SK-N-SH treated with all-trans-retinoic acid at 6 μM for 48 hours (cell line): ENCODE measurements at regions not wholly inside any gene's neighbourhood (a gene's known extent, or its start where the extent isn't known, plus 50 kb on each side); places are given as distances from the start of the nearest gene placed in this dataset.

Experiments used
- ATAC-seq: fragments of 200-7000 bp; cut with Tn5 transposase; 3 replicates; pipeline ENCODE4 v1.9.1; 2020; ENCODE audit warnings: mild to moderate bottlenecking, moderate library complexity
- ARNTL ChIP-seq: fragments of 450-650 bp; formaldehyde crosslinking; IDR thresholded peaks from 2 replicates; pipeline ENCODE4 v1.5.0; 2020; ENCODE audit warnings: low read depth, mild to moderate bottlenecking, moderate library complexity, borderline replicate concordance
- BACH2 ChIP-seq: fragments of 250-450 bp; sonication (Bioruptor Pico); IDR thresholded peaks from 2 replicates; pipeline ENCODE4 v1.9.0; 2021; ENCODE audit warnings: mild to moderate bottlenecking, borderline replicate concordance
- CSDC2 ChIP-seq: fragments of 250-450 bp; sonication (Bioruptor Pico); IDR thresholded peaks from 2 replicates; pipeline ENCODE4 v1.5.0; 2020; ENCODE audit warnings: mild to moderate bottlenecking, moderate library complexity
- ESRRG ChIP-seq: fragments of 250-450 bp; sonication (Bioruptor Pico); IDR thresholded peaks from 2 replicates; pipeline ENCODE4 v1.6.1; 2021; ENCODE audit warnings: mild to moderate bottlenecking
- GLIS3 ChIP-seq: fragments of 250-450 bp; sonication (Bioruptor Pico); IDR thresholded peaks from 2 replicates; pipeline ENCODE4 v1.5.0; 2020; ENCODE audit warnings: mild to moderate bottlenecking, moderate library complexity
- OSR1 ChIP-seq: fragments of 250-450 bp; sonication (Bioruptor Pico); IDR thresholded peaks from 2 replicates; pipeline ENCODE4 v1.8.0; 2022; ENCODE audit warnings: moderate library complexity, mild to moderate bottlenecking, inconsistent platforms
- PPARA ChIP-seq: fragments of 250-450 bp; sonication (Bioruptor Pico); IDR thresholded peaks from 2 replicates; pipeline ENCODE4 v1.5.0; 2020; ENCODE audit warnings: mild to moderate bottlenecking, borderline replicate concordance
- RARB ChIP-seq: fragments of 250-450 bp; sonication (Bioruptor Pico); IDR thresholded peaks from 2 replicates; pipeline ENCODE4 v1.8.0; 2021; ENCODE audit warnings: mild to moderate bottlenecking, moderate library complexity
- SNAI2 ChIP-seq: fragments of 250-450 bp; sonication (Bioruptor Pico); IDR thresholded peaks from 2 replicates; pipeline ENCODE4 v1.5.0; 2020; ENCODE audit warnings: mild to moderate bottlenecking, moderate library complexity
- TCF4 ChIP-seq: fragments of 250-450 bp; sonication (Bioruptor Pico); IDR thresholded peaks from 2 replicates; pipeline ENCODE4 v1.8.0; 2021; ENCODE audit warnings: mild to moderate bottlenecking, moderate library complexity, borderline replicate concordance
- TOX ChIP-seq: fragments of 250-450 bp; sonication (Bioruptor Pico); IDR thresholded peaks from 2 replicates; pipeline ENCODE4 v1.8.0; 2021; ENCODE audit warnings: mild to moderate bottlenecking, moderate library complexity, borderline replicate concordance
- ZC3H10 ChIP-seq: fragments of 250-450 bp; sonication (Bioruptor Pico); IDR thresholded peaks from 2 replicates; pipeline ENCODE4 v1.5.1; 2021; ENCODE audit warnings: mild to moderate bottlenecking, moderate library complexity
- ZFP3 ChIP-seq: fragments of 250-450 bp; sonication (Bioruptor Pico); IDR thresholded peaks from 2 replicates; pipeline ENCODE4 v1.5.0; 2020; ENCODE audit warnings: mild to moderate bottlenecking, moderate library complexity
- ZFP30 ChIP-seq: fragments of 450-650 bp; formaldehyde crosslinking; IDR thresholded peaks from 2 replicates; pipeline ENCODE4 v1.5.0; 2022; ENCODE audit warnings: mild to moderate bottlenecking, moderate library complexity
- ZNF565 ChIP-seq: fragments of 450-650 bp; formaldehyde crosslinking; conservative IDR thresholded peaks from 2 replicates; pipeline ENCODE4 v1.5.0; 2020; ENCODE audit warnings: low read depth, mild to moderate bottlenecking, moderate library complexity
- ZNF70 ChIP-seq: fragments of 450-650 bp; formaldehyde crosslinking; IDR thresholded peaks from 2 replicates; pipeline ENCODE4 v1.5.0; 2020; ENCODE audit warnings: mild to moderate bottlenecking, moderate library complexity
- ZNF8 ChIP-seq: fragments of 450-650 bp; formaldehyde crosslinking; IDR thresholded peaks from 2 replicates; pipeline ENCODE4 v1.5.0; 2020; ENCODE audit warnings: mild to moderate bottlenecking, moderate library complexity
- TF ChIP-seq, protein P1 (sequence below): fragments of 250-450 bp; sonication (Bioruptor Pico); IDR thresholded peaks from 2 replicates; pipeline ENCODE4 v1.5.1; 2021; ENCODE audit warnings: mild to moderate bottlenecking, moderate library complexity
- TF ChIP-seq, protein P2 (sequence below): fragments of 250-450 bp; sonication (Bioruptor Pico); IDR thresholded peaks from 2 replicates; pipeline ENCODE4 v1.8.0; 2020; ENCODE audit warnings: mild to moderate bottlenecking, moderate library complexity, borderline replicate concordance
- TF ChIP-seq, protein P3 (sequence below): fragments of 250-450 bp; sonication (Bioruptor Pico); IDR thresholded peaks from 2 replicates; pipeline ENCODE4 v1.5.1; 2020; ENCODE audit warnings: low read depth, mild to moderate bottlenecking, moderate library complexity
- TF ChIP-seq, protein P4 (sequence below): fragments of 250-450 bp; sonication (Bioruptor Pico); IDR thresholded peaks from 2 replicates; pipeline ENCODE4 v1.8.0; 2021; ENCODE audit warnings: low read depth, mild to moderate bottlenecking, moderate library complexity, borderline replicate concordance
- TF ChIP-seq, protein P5 (sequence below): fragments of 250-450 bp; sonication (Bioruptor Pico); IDR thresholded peaks from 2 replicates; pipeline ENCODE4 v1.5.0; 2020; ENCODE audit warnings: mild to moderate bottlenecking, moderate library complexity

DNA sequence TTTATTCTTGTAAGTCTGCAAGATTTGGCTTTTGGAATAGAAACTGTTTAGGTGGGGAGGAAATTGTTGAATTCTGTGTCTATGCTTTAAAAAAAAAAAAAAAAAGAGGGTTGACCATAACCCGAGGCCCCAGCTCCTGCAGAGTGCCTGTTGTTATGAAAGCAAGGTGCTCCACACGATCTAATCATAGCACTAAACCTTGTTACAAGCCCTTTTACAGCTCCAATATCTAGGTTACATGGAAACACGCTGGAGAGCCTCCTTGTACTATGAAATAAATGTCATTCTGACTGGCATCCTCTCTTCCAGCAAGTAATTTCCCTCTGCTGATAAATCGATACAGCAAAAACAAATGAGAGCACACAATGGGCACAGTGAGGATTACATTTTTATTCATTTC lies 303.1 kb upstream of the SOX5 start:
- ATAC-seq: no peak
- TF ChIP-seq OSR1 (CRISPR knock-in tag): no peak
- TF ChIP-seq GLIS3: no peak
- no peak for TF ChIP-seq TCF4
- no peak for TF ChIP-seq TOX (CRISPR knock-in tag)
- no peak for TF ChIP-seq ZNF70 (CRISPR knock-in tag)
- TF ChIP-seq, protein P1, sequence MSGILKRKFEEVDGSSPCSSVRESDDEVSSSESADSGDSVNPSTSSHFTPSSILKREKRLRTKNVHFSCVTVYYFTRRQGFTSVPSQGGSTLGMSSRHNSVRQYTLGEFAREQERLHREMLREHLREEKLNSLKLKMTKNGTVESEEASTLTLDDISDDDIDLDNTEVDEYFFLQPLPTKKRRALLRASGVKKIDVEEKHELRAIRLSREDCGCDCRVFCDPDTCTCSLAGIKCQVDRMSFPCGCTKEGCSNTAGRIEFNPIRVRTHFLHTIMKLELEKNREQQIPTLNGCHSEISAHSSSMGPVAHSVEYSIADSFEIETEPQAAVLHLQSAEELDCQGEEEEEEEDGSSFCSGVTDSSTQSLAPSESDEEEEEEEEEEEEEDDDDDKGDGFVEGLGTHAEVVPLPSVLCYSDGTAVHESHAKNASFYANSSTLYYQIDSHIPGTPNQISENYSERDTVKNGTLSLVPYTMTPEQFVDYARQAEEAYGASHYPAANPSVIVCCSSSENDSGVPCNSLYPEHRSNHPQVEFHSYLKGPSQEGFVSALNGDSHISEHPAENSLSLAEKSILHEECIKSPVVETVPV (CRISPR knock-in tag): no peak
- no peak for TF ChIP-seq ZNF565 (CRISPR knock-in tag)
- no peak for TF ChIP-seq PPARA (CRISPR knock-in tag)
- TF ChIP-seq ESRRG (CRISPR knock-in tag): no peak
- no peak for TF ChIP-seq ZFP3
- no peak for TF ChIP-seq ZC3H10 (CRISPR knock-in tag)
- TF ChIP-seq ZFP30 (CRISPR knock-in tag): no peak
- TF ChIP-seq, protein P2, sequence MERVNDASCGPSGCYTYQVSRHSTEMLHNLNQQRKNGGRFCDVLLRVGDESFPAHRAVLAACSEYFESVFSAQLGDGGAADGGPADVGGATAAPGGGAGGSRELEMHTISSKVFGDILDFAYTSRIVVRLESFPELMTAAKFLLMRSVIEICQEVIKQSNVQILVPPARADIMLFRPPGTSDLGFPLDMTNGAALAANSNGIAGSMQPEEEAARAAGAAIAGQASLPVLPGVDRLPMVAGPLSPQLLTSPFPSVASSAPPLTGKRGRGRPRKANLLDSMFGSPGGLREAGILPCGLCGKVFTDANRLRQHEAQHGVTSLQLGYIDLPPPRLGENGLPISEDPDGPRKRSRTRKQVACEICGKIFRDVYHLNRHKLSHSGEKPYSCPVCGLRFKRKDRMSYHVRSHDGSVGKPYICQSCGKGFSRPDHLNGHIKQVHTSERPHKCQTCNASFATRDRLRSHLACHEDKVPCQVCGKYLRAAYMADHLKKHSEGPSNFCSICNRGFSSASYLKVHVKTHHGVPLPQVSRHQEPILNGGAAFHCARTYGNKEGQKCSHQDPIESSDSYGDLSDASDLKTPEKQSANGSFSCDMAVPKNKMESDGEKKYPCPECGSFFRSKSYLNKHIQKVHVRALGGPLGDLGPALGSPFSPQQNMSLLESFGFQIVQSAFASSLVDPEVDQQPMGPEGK: no peak
- TF ChIP-seq CSDC2: no peak
- no peak for TF ChIP-seq BACH2 (CRISPR knock-in tag)
- no peak for TF ChIP-seq RARB (CRISPR knock-in tag)
- TF ChIP-seq ZNF8 (CRISPR knock-in tag): no peak
- TF ChIP-seq, all 23 proteins: peak for 0

DNA sequence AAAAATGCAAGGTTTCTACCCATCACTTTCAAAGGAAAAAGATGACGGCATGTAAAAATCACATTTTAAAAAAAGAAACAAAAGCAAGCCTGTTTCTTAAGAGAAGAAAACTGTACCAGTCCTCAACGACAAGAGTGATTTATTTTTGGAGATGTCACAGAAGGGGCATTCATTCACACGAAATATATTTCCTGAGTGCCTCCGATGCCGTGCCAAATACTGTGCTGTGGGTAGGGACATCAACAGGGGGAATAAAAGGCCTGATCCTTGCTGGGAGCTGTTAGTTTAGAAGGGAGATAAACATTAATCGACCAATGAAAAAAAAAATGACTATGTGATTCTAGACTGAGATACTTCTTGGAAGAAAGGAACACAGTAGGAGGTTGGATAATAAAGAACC lies 297.5 kb upstream of the SOX5 start:
- no peak for ATAC-seq
- TF ChIP-seq TCF4 (no peak), ARNTL (no peak), PPARA (CRISPR knock-in tag) (no peak), ZFP3 (no peak), GLIS3 (no peak), ZNF565 (CRISPR knock-in tag) (no peak), BACH2 (CRISPR knock-in tag) (no peak), RARB (CRISPR knock-in tag) (no peak), ZFP30 (CRISPR knock-in tag) (no peak)
- TF ChIP-seq, protein P1 (CRISPR knock-in tag): no peak
- TF ChIP-seq, protein P3, sequence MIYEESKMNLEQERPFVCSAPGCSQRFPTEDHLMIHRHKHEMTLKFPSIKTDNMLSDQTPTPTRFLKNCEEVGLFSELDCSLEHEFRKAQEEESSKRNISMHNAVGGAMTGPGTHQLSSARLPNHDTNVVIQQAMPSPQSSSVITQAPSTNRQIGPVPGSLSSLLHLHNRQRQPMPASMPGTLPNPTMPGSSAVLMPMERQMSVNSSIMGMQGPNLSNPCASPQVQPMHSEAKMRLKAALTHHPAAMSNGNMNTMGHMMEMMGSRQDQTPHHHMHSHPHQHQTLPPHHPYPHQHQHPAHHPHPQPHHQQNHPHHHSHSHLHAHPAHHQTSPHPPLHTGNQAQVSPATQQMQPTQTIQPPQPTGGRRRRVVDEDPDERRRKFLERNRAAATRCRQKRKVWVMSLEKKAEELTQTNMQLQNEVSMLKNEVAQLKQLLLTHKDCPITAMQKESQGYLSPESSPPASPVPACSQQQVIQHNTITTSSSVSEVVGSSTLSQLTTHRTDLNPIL (CRISPR knock-in tag): no peak

DNA sequence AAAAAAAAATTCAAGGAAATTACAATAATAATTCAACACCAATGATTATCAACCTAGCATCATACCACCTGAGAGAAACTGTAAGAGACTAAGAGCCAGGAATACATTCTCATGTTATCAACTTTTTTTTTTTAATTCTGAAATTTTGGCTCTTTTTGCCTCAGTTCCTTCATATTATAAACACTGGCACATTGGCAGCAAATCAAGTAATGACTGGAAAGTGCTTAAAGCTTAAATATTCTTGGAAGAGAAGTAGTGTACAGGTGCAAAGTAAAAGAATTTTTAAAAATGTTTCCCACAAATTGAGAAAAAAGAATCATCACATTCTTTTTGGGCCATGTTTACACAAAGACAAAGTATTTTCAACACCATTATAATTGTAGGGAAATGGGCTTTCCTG lies 296.9 kb upstream of the SOX5 start:
- TF ChIP-seq BACH2 (CRISPR knock-in tag): no peak
- TF ChIP-seq OSR1 (CRISPR knock-in tag): no peak
- TF ChIP-seq ZNF8 (CRISPR knock-in tag): no peak
- TF ChIP-seq, protein P3 (CRISPR knock-in tag): no peak
- no peak for TF ChIP-seq ZNF70 (CRISPR knock-in tag)
- TF ChIP-seq ESRRG (CRISPR knock-in tag): no peak
- no peak for ATAC-seq

DNA sequence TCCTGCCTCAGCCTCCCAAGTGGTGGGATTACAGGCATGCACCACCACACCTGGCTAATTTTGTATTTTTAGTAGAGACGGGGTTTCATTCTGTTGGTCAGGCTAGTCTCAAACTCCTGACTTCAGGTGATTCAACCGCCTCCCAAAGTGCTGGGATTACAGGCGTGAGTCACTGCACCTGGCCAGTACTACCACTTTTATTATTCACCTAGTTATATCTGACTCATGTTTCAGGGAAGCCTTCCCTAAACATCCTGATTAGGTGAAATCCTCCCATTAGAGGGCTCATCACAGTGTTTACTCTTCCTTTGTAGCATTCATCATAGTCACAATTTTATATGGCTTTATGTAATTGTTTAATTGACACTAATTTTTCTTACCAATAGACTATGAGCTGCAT lies 295.3 kb upstream of the SOX5 start:
- TF ChIP-seq ESRRG (CRISPR knock-in tag): no peak
- no peak for TF ChIP-seq PPARA (CRISPR knock-in tag)
- no peak for ATAC-seq

DNA sequence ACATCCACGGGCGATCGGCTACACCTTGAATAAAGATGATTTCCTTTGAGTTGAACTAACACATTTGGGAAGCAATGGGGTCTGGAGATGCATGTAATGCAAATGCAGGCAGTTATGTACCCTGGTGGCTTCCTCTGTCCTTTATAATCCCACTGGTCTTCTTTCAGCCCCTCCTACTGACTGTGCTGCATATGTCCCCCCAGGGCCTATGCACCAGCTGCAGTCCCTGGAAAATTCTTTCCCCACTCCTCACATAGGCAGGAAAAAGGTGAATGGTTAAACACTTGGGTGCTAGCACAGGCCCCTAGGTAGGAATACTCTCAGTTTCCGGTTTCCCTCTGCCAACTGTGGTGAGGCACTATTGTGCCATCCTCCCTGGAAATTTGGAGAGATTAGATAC lies 294.8 kb upstream of the SOX5 start:
- TF ChIP-seq ZFP30 (CRISPR knock-in tag) (no peak), ZC3H10 (CRISPR knock-in tag) (no peak), SNAI2 (CRISPR knock-in tag) (no peak)
- TF ChIP-seq, protein P4, sequence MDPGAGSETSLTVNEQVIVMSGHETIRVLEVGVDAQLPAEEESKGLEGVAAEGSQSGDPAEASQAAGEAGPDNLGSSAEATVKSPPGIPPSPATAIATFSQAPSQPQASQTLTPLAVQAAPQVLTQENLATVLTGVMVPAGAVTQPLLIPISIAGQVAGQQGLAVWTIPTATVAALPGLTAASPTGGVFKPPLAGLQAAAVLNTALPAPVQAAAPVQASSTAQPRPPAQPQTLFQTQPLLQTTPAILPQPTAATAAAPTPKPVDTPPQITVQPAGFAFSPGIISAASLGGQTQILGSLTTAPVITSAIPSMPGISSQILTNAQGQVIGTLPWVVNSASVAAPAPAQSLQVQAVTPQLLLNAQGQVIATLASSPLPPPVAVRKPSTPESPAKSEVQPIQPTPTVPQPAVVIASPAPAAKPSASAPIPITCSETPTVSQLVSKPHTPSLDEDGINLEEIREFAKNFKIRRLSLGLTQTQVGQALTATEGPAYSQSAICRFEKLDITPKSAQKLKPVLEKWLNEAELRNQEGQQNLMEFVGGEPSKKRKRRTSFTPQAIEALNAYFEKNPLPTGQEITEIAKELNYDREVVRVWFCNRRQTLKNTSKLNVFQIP (CRISPR knock-in tag): no peak
- TF ChIP-seq, protein P5, sequence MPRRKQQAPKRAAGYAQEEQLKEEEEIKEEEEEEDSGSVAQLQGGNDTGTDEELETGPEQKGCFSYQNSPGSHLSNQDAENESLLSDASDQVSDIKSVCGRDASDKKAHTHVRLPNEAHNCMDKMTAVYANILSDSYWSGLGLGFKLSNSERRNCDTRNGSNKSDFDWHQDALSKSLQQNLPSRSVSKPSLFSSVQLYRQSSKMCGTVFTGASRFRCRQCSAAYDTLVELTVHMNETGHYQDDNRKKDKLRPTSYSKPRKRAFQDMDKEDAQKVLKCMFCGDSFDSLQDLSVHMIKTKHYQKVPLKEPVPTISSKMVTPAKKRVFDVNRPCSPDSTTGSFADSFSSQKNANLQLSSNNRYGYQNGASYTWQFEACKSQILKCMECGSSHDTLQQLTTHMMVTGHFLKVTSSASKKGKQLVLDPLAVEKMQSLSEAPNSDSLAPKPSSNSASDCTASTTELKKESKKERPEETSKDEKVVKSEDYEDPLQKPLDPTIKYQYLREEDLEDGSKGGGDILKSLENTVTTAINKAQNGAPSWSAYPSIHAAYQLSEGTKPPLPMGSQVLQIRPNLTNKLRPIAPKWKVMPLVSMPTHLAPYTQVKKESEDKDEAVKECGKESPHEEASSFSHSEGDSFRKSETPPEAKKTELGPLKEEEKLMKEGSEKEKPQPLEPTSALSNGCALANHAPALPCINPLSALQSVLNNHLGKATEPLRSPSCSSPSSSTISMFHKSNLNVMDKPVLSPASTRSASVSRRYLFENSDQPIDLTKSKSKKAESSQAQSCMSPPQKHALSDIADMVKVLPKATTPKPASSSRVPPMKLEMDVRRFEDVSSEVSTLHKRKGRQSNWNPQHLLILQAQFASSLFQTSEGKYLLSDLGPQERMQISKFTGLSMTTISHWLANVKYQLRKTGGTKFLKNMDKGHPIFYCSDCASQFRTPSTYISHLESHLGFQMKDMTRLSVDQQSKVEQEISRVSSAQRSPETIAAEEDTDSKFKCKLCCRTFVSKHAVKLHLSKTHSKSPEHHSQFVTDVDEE (CRISPR knock-in tag): no peak
- ATAC-seq: no peak
